Fibroblast of gingiva (primary cell): ENCODE measurements at regions not wholly inside any gene's neighbourhood (a gene's known extent, or its start where the extent isn't known, plus 50 kb on each side); places are given as distances from the start of the nearest gene placed in this dataset.
A peak's percentile ranks its signal among the peaks of the same experiment; 100 is the strongest.

ENCODE experiments used
- DNase-seq: peaks from one replicate; pipeline ENCODE4 v3.0.0-alpha.2; 2011; ENCODE audit warnings: low read depth

GRCh38 chr2:217440000-217440399, 562.8 kb downstream of the TNS1 start:
- no peak for DNase-seq

- DNase-seq, result no peak
Observed at GRCh38 chr2:217438821-217439220, 564.0 kb downstream of the TNS1 start.

GRCh38 chr2:217438136-217438535, 564.7 kb downstream of the TNS1 start:
- no peak for DNase-seq

GRCh38 chr2:217437290-217437870, 565.4 kb downstream of the TNS1 start:
- DNase-seq, result no peak

- DNase-seq, result no peak
Observed at GRCh38 chr2:217436386-217436785, 566.4 kb downstream of the TNS1 start.

GRCh38 chr2:217434180-217434975, 568.4 kb downstream of the TNS1 start:
- peak; percentile 97 for DNase-seq

- no peak for DNase-seq
Observed at GRCh38 chr2:217433522-217433921, 569.3 kb downstream of the TNS1 start.

- DNase-seq, result no peak
Observed at GRCh38 chr2:217431577-217432269, 571.1 kb downstream of the TNS1 start.

GRCh38 chr2:217430916-217431576, 571.2 kb upstream of the TNP1 start:
- peak; percentile 88 for DNase-seq

GRCh38 chr2:217429981-217430500, 570.2 kb upstream of the TNP1 start:
- peak; percentile 70 for DNase-seq

GRCh38 chr2:217421834-217422233, 562.0 kb upstream of the TNP1 start:
- DNase-seq, result no peak

- DNase-seq, result no peak
Observed at GRCh38 chr2:217420854-217421253, 561.0 kb upstream of the TNP1 start.

GRCh38 chr2:217419055-217419671, 559.3 kb upstream of the TNP1 start:
- DNase-seq, result no peak

GRCh38 chr2:217418544-217418943, 558.7 kb upstream of the TNP1 start:
- DNase-seq, result no peak

- no peak for DNase-seq
Observed at GRCh38 chr2:217418090-217418489, 558.2 kb upstream of the TNP1 start.

GRCh38 chr2:217417536-217417935, 557.7 kb upstream of the TNP1 start:
- no peak for DNase-seq

- no peak for DNase-seq
Observed at GRCh38 chr2:217415316-217415715, 555.5 kb upstream of the TNP1 start.

GRCh38 chr2:217414429-217414828, 554.6 kb upstream of the TNP1 start:
- DNase-seq, result no peak

- DNase-seq, result peak; percentile 48
Observed at GRCh38 chr2:217413193-217413592, 553.3 kb upstream of the TNP1 start.

GRCh38 chr2:217412721-217413120, 552.9 kb upstream of the TNP1 start:
- DNase-seq, result no peak

- DNase-seq, result no peak
Observed at GRCh38 chr2:217412277-217412676, 552.4 kb upstream of the TNP1 start.

- DNase-seq, result no peak
Observed at GRCh38 chr2:217410681-217410960, 550.8 kb upstream of the TNP1 start.
